ENCODE measurements at regions not wholly inside any gene's neighbourhood (a gene's known extent, or its start where the extent isn't known, plus 50 kb on each side); places are given as distances from the start of the nearest gene placed in this dataset.

- no peak for DNase-seq (ENCODE audit: low read depth)
- no peak for TF ChIP-seq CTCF (IDR thresholded peaks at IDR 0.05; ENCODE audit: control insufficient read depth, insufficient read depth, low read depth, low read length, missing control alignments)
- no peak overlapping the region for H3K4me3 ChIP-seq (ENCODE audit: control insufficient read depth, low read depth, low read length)
These were observed 74.9 kb downstream of the MATN1 start for GRCh38 chr1:30648408-30649000.

- no peak for DNase-seq (ENCODE audit: low read depth)
- no peak for TF ChIP-seq CTCF (IDR thresholded peaks at IDR 0.05; ENCODE audit: control insufficient read depth, insufficient read depth, low read depth, low read length, missing control alignments)
- no peak overlapping the region for H3K4me3 ChIP-seq (ENCODE audit: control insufficient read depth, low read depth, low read length)
These were observed 77.6 kb downstream of the MATN1 start for GRCh38 chr1:30645807-30646206.

DNA sequence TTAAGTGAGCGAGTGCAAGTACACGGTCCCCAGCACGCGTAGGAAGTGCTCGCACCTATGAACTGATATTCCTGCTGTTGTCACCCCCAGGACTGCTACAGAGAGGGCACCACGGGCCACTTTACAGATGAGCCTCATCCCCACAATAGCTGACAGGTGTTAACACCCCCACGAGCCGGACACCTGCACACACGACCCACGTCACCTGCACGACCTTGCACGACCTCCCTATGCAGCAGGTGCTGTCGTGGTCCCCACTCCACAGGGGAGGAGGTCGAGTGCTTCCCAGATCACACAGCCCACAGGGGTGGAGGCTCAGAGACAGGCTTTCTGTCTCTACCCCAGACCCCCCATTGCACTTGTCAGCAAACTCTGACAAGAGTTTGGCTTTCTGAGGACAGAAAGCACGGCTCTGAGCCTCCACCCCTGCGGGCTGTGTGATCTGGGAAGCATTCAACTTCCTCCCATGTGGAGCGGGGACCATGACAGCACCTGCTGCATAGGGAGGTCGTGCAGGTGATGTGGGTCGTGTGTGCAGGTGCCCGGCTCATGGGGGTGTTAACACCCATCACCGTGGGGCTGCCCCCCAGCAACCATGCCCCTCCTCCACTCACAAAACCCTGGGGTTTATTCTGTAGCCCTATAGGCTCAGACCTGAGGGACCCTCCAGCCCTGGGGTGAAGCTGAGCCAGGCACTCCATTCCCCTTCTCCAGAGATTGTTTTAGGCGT, 80.8 kb downstream of the MATN1 start:
- TF ChIP-seq CTCF (IDR thresholded peaks at IDR 0.05; ENCODE audit: control insufficient read depth, insufficient read depth, low read depth, low read length, missing control alignments) = no peak
- H3K4me3 ChIP-seq (ENCODE audit: control insufficient read depth, low read depth, low read length) = no peak overlapping the region
- no peak for DNase-seq (ENCODE audit: low read depth)

DNA sequence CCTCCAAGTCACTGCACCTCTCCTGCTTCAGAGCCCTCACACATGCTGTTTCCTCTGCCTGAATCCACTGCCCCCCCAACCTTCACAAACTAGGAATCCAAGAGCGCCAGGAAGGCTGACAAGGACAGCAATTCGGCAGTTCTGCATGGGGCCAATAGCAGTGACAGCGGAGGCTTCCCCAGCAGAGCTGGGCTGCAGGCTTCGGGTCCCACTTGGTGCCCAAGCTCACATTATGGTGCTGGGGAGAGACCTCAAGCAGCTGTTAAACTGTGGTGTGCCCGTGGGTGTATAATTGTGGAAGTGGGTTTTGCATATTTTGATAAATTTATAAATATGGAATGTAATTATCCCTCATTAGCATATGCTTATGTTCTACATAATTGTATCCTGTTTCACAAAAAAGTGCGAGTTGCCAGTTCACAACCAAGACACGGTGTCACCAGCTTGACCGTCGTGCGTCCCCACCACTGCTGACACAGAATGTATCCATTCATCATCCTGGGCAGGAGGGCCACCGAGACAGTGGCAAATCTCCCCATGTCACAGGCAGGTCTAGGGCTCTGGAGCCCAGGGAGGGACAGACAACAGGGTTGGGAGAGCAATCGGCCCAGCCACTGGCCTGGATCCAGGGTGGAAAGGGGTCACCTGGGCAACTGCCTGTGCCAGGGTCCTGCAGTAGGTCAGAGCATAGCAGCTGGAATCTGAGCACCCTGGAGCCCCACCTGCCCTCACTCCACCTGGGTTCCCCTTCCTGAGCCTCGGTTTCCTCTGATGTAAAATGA, 81.6 kb downstream of the MATN1 start:
- DNase-seq (ENCODE audit: low read depth) = no peak
- no peak for TF ChIP-seq CTCF (IDR thresholded peaks at IDR 0.05; ENCODE audit: control insufficient read depth, insufficient read depth, low read depth, low read length, missing control alignments)
- H3K4me3 ChIP-seq (ENCODE audit: control insufficient read depth, low read depth, low read length) = no peak overlapping the region

DNA sequence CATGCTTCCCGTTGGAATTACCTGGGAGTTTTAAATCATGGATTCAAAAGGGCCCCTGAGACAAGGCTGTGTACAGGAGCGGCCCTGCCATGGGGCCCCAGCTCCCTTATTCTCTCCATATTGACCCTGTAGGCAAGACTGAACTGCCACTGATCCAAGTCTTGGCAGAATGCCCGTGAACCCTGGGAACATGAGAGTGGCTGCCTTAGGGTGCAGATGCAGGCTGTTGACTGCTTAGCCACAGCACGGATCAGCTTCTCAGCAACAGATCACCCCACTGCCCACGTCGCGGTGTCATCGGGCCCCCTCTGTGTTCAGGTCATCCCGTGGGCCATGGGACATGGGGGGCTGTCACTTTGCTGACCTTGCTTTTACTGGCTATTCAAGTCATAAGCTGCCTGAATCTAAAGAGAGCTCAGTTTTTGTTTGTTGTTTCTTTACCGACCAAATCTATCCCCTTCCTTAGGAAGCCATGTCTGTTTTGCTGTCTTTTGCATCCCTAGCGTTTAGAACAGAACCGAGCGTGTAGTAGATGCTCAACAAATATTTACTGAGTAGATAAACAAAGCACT, 83.4 kb downstream of the MATN1 start:
- TF ChIP-seq CTCF (IDR thresholded peaks at IDR 0.05; ENCODE audit: control insufficient read depth, insufficient read depth, low read depth, low read length, missing control alignments) = no peak
- H3K4me3 ChIP-seq (ENCODE audit: control insufficient read depth, low read depth, low read length) = no peak overlapping the region
- DNase-seq (ENCODE audit: low read depth) = no peak

- no peak for DNase-seq (ENCODE audit: low read depth)
- TF ChIP-seq CTCF (IDR thresholded peaks at IDR 0.05; ENCODE audit: control insufficient read depth, insufficient read depth, low read depth, low read length, missing control alignments) = no peak
- H3K4me3 ChIP-seq (ENCODE audit: control insufficient read depth, low read depth, low read length) = no peak overlapping the region
These were observed 84.6 kb downstream of the MATN1 start for GRCh38 chr1:30638811-30639210.

All from AG09309 (cell line).